ENCODE measurements at regions not wholly inside any gene's neighbourhood (a gene's known extent, or its start where the extent isn't known, plus 50 kb on each side); places are given as distances from the start of the nearest gene placed in this dataset.

DNA sequence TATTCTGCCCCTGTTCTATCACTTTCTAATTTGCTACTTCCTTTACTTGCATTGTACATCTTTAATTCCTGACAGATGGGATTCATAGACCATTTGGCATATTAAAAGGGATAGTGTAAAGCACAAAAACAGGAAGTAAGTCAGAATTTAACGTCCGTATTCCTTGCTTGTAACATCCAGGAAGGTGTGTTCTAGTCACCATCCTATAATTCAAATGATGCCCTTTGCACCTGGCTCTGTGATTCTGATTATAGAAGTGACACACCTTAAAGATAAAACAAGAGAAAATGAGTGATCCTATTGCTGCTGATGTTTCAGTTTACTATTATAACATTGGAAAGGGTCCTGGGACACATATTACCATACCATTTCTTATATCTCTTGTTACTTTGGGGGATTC lies 238.7 kb upstream of the NR3C2 start:
- TF ChIP-seq, protein P1, sequence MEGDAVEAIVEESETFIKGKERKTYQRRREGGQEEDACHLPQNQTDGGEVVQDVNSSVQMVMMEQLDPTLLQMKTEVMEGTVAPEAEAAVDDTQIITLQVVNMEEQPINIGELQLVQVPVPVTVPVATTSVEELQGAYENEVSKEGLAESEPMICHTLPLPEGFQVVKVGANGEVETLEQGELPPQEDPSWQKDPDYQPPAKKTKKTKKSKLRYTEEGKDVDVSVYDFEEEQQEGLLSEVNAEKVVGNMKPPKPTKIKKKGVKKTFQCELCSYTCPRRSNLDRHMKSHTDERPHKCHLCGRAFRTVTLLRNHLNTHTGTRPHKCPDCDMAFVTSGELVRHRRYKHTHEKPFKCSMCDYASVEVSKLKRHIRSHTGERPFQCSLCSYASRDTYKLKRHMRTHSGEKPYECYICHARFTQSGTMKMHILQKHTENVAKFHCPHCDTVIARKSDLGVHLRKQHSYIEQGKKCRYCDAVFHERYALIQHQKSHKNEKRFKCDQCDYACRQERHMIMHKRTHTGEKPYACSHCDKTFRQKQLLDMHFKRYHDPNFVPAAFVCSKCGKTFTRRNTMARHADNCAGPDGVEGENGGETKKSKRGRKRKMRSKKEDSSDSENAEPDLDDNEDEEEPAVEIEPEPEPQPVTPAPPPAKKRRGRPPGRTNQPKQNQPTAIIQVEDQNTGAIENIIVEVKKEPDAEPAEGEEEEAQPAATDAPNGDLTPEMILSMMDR (optimal IDR thresholded peaks at IDR 0.05 in 1 of 3, IDR thresholded peaks at IDR 0.05 in 1 of 3, conservative IDR thresholded peaks at IDR 0.05 in 1 of 3; ENCODE audit: extremely low read depth in 1 of 3, insufficient read depth in 2 of 3, low read length in 3 of 3) = no peak
- TF ChIP-seq EZH2 (IDR thresholded peaks at IDR 0.05; ENCODE audit: low read length) = no peak
